ENCODE measurements at regions not wholly inside any gene's neighbourhood (a gene's known extent, or its start where the extent isn't known, plus 50 kb on each side); places are given as distances from the start of the nearest gene placed in this dataset.

DNA sequence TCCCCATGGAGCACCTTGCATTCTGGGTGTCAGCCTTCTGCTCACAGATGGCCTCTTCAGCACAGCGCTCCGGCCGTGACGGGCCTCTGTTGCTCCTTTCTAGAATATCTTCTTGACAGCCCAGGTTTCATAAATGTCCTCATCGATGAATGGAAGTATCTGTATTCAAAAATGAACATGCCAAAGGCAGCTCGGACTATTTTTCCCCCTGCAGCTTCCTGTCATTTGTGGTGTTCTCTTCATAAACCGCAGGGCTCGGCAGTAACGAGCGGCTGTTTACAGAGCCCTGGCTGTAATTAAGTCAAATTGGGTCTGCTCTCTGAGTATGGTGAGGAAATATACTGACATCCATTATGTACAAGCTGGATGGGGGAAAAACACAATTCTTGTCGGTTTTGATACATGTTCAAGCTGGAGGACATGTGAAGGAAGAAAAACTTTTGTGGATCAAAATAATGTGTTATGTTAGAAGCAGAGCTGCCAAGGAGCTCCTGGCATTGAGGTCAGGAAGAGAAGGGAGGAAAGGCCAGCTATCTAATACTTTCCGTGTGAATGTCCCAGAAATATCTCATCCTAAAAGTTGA, 154.1 kb upstream of the CD180 start:
- DNase-seq, result peak; percentile 50

DNA sequence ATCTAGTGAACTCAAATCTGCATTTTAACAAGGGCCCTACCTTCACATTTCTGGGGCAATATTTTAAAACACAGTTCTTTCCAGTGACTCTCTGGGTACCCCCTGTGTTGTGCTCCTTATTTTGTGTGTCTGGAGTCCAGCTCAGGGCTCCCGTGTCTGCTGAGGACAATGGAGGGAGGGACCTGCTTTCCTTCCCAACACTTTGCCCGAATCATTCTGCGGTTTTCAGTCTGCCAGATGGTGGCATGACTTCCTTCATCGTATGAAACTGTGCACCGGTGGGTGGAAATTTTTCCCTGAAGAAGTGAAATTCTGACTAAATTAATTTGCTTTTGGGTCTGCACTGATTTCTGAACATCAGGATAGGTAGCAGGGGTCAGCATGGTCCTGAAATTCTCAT, 153.6 kb upstream of the CD180 start:
- peak; percentile 46 for DNase-seq

- no peak for DNase-seq
Observed at GRCh38 chr5:67347821-67348220, 151.2 kb upstream of the CD180 start.

DNA sequence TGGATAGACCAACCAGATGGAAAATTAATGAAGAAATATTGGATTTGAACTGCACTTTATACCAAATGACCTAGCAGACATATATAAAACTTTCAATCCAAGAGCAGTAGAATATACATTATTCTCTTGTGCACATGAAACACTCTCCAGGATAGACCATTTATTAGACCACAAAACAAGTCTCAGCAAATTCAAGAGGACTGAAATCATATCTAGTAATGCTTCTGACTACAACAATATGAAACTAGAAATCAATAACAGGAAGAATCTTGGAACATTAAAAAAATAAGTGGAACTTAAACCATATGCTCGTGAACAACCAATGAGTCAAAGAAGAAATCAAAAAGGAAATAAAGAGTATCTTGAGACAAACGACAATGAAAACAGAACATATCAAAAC, 150.0 kb upstream of the CD180 start:
- no peak for DNase-seq

- no peak for DNase-seq
Observed at GRCh38 chr5:67344870-67345269, 148.3 kb upstream of the CD180 start.

DNA sequence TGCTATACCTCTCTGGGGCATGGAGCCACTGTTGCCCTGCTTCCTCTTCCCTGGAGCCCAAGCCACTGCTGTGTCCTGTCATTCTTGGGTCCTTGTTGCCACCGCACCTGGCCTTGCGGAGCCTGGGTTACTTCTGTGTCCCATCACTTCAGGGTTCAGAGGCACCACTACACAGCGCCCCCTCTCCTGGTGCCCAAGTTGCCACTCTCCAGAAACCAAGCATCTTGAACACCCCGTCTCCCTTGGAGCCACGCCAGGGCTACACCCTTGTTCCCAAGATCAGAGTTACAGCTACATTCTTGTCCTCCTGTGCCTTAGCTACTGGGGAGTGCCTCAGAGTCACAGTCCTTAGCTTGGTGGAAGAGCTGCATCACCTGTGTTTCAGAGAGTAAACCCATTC, 147.2 kb upstream of the CD180 start:
- DNase-seq, result no peak

GRCh38 chr5:67341478-67341877, 144.9 kb upstream of the CD180 start:
- no peak for DNase-seq

- no peak for DNase-seq
Observed at GRCh38 chr5:67339219-67339767, 142.7 kb upstream of the CD180 start.

DNA sequence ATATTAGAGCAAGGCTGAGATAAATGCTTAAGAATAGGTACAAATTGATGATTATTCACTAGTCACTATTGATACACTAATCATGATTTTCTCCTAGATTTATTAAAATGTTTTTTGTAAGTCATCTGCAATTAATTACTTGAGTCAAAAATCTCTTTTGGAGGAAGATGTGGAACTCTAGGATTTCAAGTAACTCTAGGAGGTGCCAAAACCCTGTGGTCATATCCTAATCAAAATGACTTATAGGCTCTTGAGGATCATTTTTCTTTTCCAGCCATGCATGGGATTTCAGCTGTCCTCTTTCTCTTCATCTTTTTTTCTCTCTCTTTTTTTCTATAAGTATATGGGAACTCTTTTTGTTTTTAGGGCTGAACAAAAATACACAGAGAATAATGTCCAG, 141.8 kb upstream of the CD180 start:
- no peak for DNase-seq

- DNase-seq, result no peak
Observed at GRCh38 chr5:67337751-67338150, 141.2 kb upstream of the CD180 start.

GRCh38 chr5:67335426-67335825, 138.8 kb upstream of the CD180 start:
- no peak for DNase-seq

- DNase-seq, result no peak
Observed at GRCh38 chr5:67334373-67334772, 137.8 kb upstream of the CD180 start.

DNA sequence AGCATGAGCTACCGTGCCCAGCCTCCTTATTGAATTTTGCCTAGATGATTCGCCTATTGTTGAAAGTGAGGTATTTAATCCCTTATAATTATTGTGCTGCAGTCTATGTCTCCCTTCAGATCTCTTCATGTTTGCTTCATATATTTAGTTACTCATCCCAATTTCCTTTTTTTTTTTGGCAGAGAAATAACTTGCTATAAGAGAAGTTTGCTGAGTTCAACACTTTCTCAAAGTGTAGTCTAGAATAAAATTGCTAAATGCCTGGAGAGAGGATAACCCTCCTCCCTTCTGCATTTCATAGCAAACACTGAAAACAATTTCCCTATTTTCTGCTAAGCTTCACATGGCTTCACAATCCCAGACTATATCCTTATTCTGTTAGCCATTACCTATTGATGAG, 136.6 kb upstream of the CD180 start:
- DNase-seq, result no peak

DNA sequence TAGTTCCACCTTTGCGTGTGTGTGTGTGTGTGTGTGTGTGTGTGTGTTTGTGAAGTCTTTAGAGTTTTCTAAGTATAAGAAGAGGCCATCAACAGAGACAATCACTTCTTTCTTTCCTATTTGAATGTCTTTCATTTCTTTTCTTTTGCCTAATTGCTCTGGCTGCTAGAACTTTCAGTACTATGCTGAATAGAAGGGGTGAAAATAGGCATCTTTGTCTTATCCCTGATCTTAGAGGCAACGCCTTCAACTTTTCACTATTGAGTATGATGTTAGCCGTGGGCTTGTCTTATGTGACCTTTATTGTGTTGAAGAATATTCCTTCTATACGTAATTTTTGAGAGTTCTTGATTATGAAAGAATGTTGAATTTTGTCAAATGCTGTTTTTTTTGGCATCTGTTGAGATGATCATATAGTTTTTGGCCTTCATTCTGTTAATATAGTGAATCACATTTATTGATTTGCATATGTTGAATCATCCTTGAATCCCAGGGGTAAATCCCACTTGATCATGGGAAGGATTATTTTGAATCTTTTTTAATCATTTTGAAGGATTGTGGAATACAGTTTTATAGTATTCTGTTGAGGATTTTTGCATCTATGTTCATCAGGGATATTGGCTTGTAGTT, 134.8 kb upstream of the CD180 start:
- no peak for DNase-seq

DNA sequence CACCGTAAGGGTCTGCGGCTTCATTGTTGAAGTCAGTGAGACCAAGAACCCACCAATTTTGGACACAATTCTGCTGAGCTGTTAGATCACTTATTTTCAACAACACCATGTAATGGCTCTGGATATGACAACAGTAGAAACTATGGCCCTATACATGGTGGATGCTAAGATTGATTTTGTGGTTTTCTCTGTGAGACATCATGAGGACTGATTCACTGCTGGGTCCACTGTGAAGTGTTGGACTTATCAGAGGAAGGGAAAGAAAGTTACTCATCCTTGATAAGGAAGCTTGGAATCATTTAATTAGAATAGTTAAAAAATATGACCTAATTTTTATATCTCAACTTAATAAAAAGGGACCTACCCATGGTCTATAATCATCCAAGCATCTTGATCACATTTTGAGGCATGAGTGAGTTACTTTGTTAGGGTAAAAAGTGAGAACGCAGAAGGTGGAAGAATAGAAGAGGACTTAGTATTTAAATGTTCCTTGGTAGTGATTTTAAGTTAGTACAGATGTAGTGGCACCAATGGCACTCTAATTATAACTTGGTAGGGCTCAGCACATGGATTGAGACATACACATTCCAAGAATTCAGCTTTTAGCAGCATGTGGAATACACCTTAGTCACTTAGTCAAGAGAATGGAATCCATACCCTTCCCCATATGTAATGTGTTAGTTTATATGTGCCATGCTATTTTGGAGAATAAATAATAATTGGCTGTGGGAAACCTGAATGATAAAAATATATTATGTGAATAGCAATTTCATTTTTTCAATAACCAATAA, 123.5 kb upstream of the CD180 start:
- no peak for DNase-seq

- DNase-seq, result no peak
Observed at GRCh38 chr5:67318746-67319145, 122.1 kb upstream of the CD180 start.

GRCh38 chr5:67317603-67318002, 121.0 kb upstream of the CD180 start:
- no peak for DNase-seq

DNA sequence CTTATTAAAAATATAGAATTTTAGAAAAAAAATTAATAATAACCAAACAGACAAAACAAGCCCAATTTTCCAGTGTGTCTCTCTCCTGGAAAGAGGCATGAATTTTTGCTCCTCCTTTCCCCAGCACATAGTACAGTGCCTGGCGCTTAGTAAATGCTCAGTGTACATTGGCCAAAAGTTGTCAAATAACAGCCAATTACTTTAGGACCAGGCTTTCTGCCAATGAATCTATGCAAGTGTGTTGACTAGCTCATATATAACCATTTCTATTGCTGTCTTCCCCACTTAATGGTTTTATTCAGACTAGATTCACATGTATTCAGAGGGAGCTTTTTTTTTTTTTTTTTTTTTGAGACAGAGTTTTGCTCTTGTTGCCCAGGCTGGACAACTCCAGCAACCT, 120.1 kb upstream of the CD180 start:
- no peak for DNase-seq

DNA sequence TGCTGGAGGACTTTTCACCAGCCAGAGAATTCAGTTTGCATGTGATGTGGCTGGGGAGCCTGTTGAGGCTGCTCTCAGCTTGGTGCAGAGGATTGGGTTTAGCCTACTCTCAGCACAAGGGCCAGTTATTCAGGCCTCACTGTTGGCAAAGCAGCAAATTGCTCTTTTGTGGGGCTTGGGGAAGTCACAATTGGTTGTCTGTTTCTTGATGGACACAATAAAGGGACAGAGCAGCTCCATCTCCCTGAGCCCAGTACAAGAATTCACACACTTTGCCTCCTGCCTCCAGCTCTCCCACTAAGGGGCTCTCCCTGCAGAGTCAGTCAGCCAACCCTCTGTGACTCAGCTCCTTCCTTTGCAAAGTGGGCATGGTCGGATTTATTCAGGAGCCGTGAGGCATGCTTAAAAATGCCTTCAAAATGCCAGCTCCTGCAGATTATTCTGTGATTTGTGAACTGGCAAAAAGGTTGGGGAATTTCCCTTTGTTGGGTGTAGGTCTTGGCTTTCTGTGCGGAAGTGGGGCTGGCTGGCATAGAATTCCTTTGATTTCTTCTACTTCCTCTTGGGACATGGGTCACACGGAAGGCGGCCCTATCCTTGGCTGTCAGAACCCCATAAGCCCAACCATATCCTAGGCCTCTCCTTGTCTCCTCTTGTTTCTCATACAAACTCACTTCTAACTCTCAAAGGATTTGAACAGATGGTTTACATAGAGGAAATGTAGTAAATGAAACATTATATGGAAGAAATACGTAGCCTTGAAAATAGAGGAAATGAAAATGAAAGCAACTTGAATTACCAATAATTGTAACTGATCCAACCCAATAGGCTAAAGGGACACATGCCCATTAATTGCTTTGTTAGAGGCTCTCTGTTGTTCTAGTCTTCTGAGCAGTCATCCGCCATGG, 118.7 kb upstream of the CD180 start:
- DNase-seq, result no peak

DNA sequence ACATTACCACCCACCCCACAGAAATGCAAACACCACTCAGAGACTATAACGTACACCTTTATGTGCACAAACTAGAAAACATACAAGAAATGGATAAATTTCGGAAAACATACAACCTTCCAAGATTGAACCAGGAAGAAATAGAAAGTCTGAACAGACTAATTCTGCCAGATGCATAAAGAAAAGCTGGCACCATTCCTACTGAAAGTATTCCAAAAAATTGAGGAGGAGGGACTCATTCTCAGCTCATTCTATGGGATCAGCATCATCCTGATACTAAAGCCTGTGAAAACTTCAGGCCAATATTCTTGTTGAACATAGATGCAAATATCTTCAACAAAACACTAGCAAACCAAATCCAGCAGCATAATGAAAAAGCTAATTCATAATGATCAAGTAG, 115.1 kb upstream of the CD180 start:
- no peak for DNase-seq

DNA sequence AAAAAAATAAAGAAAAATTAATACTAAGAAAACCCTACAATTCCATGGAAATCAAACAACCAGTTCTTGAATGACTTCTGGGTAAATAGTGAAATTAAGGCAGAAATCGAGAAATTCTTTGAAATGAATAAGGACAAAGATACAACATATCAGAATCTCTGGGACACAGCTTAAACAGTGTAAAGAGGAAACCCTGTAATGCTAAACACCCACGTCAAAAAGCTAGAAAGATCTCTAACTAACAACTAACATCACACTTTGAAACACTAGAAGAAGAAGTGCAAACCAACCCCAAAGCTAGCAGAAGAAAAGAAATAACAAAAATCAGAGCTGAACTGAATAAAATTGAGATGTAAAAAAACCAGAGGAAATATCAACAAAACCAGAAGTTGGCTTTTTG, 114.6 kb upstream of the CD180 start:
- DNase-seq, result no peak

DNA sequence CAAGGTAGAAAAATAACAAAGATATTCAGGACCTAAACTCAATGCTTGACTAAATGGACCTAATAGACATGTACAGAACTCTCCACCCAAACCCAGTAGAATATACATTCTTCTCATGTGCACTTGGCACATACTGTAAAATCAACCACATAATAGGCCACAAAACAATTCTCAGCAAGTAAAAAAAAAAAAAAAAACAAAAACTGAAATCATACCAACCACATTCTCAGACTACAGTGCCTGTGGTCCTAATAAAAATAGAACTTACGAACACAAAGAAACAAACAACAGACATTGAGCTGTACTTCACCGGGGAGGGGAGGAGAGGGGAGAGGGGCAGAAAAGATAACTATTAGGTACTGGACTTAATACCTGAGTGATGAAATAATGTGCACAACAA, 114.1 kb upstream of the CD180 start:
- DNase-seq, result no peak

- DNase-seq, result no peak
Observed at GRCh38 chr5:67310169-67310568, 113.6 kb upstream of the CD180 start.

Measured in NCI-H146 (cell line).